IPS-15b (cell line): ENCODE measurements at regions not wholly inside any gene's neighbourhood (a gene's known extent, or its start where the extent isn't known, plus 50 kb on each side); places are given as distances from the start of the nearest gene placed in this dataset.

Experiments
- H3K27me3 ChIP-seq: one replicate; pipeline ENCODE4 v1.6.1; 2013; ENCODE audit warnings: low read length; ENCODE audit not compliant: control insufficient read depth, insufficient read depth
- H3K36me3 ChIP-seq: one replicate; pipeline ENCODE4 v1.6.1; 2013; ENCODE audit warnings: low read length; ENCODE audit not compliant: control insufficient read depth, insufficient read depth
- H3K4me1 ChIP-seq: one replicate; pipeline ENCODE4 v1.6.1; 2013; ENCODE audit warnings: mild to moderate bottlenecking, low read length; ENCODE audit not compliant: control insufficient read depth, insufficient read depth
- H3K4me3 ChIP-seq: one replicate; pipeline ENCODE4 v1.5.1; 2013; ENCODE audit warnings: low read depth, low read length
- H3K9ac ChIP-seq: one replicate; pipeline ENCODE4 v1.6.1; 2013; ENCODE audit warnings: low read depth, mild to moderate bottlenecking, low read length
- H3K9me3 ChIP-seq: one replicate; pipeline ENCODE4 v1.6.1; 2013; ENCODE audit warnings: mild to moderate bottlenecking, low read length; ENCODE audit not compliant: control insufficient read depth, insufficient read depth

DNA sequence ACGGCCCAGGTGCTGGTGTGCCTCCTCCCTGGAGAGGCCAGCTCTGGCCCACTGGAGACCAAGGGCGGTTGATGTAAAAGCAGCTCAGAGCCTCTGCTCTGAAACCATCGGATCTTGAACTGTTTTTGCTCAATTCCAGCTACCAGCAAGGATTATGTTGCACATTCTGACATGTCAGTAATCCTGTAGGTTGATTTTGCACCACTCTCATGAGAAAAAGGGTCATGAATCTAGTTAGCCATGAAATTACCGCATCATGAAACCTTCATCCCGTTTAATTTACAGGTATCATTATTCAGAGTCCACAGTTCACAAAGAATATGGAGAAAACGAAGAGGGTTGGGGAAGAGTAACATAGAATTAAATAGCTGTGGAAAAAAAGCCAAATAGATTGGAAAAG is 120.4 kb upstream of the NSMCE3 start:
- H3K36me3 ChIP-seq, result no peaks in the 10 kb centered on the region
- H3K9me3 ChIP-seq, result no peaks in the 10 kb centered on the region
- no peak overlapping the region for H3K4me3 ChIP-seq
- no peaks in the 10 kb centered on the region for H3K27me3 ChIP-seq
- H3K9ac ChIP-seq, result no peak overlapping the region
- no peaks in the 10 kb centered on the region for H3K4me1 ChIP-seq

DNA sequence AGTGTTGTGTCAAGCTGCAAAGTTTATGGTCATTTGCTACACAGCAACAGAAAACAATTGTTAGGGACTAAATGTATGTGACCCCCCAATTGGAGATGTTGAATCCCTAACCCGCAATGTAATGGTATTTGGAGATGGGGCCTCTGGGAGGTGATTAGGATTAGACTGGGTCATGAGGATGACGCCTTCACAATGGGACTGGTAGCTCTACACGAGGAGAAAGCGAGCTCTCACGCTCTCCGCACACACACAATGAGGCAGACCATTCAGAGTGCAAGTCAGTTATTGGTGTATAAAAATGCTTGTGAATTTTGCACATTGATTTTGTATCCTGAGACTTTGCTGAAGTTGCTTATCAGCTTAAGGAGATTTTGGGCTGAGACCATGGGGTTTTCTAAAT is 116.9 kb upstream of the NSMCE3 start:
- Histone ChIP-seq H3K9me3 (no peaks in the 10 kb centered on the region), H3K36me3 (no peaks in the 10 kb centered on the region)

DNA sequence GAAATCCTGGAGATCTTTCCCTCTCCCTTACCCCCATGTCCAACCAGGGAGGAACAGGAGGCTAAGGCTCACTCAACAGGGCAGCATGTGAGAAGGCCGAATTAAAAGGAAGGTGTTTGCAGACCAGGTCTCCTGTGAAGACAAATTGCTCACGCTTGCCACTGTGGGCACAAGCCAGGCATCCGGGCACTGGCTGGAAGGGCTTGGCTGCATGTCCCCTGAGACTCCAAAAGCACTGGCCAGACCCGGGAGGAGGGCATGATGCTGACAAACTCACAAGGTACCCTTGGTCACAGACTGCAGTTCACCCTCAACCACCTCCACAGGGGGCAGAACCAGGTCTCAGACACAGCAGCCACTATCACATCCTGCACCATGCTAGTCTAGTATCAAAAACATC is 113.7 kb upstream of the NSMCE3 start:
- H3K9ac ChIP-seq, result no peak overlapping the region
- no peaks in the 10 kb centered on the region for H3K27me3 ChIP-seq
- H3K36me3 ChIP-seq, result no peaks in the 10 kb centered on the region
- no peaks in the 10 kb centered on the region for H3K4me1 ChIP-seq
- no peak overlapping the region for H3K4me3 ChIP-seq
- H3K9me3 ChIP-seq, result no peaks in the 10 kb centered on the region

More for the DNA sequence above, 116.9 kb upstream of the NSMCE3 start:
- Histone ChIP-seq H3K4me1 (no peaks in the 10 kb centered on the region), H3K27me3 (no peaks in the 10 kb centered on the region), H3K9ac (no peak overlapping the region), H3K4me3 (no peak overlapping the region)

DNA sequence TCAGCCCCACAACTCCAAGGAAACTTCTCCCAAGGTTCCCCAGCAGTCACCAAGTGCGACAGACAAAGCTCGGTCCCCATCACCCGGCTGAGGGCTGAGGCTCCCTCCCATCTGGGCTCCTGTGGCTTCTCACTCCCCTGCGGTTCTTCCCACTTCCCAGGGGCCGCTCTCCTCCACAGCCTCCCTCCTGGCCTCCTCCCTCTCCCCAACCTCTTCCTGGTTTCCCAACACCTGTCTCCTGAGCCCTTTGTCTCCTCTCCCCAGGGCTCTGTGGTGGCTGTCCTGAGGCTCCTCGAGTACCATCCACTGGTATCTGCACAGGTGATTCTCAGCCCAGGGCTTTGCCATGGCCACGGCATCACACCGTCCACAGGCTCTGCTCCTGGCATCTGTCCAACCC is 113.2 kb upstream of the NSMCE3 start:
- H3K4me1 ChIP-seq, result no peaks in the 10 kb centered on the region
- no peak overlapping the region for H3K4me3 ChIP-seq
- no peak overlapping the region for H3K9ac ChIP-seq
- no peaks in the 10 kb centered on the region for H3K9me3 ChIP-seq
- H3K27me3 ChIP-seq, result no peaks in the 10 kb centered on the region
- H3K36me3 ChIP-seq, result no peaks in the 10 kb centered on the region

DNA sequence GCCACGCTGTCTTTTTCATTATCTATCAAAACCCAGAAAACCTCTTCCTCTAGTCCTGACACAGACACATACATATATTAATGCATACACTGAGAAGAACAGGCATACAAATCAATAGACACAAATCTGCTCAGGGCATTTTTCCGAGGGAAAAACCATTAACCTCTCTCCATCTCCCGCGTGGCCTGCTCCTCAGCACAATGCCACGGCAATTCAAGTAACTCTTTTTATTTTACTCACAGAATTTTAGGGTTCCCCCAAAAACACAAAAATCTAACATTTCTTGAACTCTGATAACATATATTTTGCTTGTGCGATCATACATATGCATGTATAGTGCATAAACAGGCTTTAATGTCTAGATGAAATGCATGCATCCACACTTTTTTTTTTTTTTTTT is 110.8 kb upstream of the NSMCE3 start:
- Histone ChIP-seq H3K9me3 (no peaks in the 10 kb centered on the region), H3K4me1 (no peaks in the 10 kb centered on the region), H3K27me3 (no peaks in the 10 kb centered on the region), H3K4me3 (no peak overlapping the region), H3K36me3 (no peaks in the 10 kb centered on the region), H3K9ac (no peak overlapping the region)

DNA sequence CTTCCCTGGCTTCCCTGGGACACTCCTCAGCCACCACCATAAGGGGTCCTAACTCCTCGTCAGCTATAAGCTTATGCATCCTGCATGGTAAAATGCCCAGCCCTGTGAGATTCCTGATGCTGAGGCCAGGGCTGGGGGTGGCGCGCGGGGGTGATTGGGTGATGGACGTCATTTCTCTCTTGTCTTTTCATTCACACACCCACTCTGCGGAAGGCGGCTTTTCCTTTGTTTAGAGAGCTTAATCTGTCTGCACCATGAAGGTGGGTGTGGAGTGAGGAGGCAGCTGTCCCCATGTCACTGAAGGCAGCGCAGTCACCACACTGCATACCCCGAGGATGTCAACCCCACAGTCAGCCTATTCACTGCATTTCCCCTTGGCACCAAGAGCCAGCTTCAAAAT is 110.0 kb upstream of the NSMCE3 start:
- Histone ChIP-seq H3K4me3 (no peak overlapping the region), H3K36me3 (no peaks in the 10 kb centered on the region), H3K9ac (no peak overlapping the region), H3K9me3 (no peaks in the 10 kb centered on the region), H3K27me3 (no peaks in the 10 kb centered on the region), H3K4me1 (no peaks in the 10 kb centered on the region)

DNA sequence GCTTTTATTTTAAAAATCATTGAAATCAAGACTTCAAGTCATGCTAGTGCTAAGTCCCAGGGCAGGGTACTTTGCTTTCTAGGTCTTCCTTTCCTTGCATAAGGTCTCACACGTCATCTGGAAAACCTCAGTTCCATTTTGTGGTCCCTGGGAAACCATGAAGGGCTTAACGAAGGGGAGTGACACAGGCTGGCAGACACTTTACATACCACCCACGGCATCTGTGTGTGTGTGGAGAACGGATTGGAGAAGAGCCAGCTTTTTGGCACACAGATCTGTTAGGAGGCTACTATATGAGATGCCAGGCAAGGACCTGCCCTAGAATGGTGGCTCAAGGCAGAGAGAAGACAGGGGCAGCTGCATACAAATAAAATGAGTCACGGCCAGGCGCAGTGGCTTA is 107.5 kb upstream of the NSMCE3 start:
- Histone ChIP-seq H3K4me1 (no peaks in the 10 kb centered on the region), H3K27me3 (no peaks in the 10 kb centered on the region)

DNA sequence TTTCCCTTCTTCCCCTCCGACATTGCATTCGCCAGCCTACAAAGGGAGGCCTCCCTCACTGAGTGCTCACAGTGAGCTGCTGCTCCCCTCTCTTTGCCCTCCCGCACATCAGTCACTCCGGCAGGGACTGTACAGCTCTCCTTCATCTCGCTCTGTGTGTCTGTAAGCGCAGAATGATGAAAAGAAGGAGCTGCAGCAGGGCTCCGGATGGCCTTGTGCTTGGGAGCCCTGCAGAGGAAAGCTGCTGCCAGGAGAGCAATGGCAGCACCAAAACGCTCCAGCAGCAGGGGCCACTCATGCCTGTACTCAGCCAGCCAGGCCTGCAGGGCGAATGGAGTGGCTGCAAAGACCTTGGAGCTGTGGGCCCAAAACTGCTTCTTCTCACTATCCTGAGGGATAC is 107.0 kb upstream of the NSMCE3 start:
- Histone ChIP-seq H3K9ac (no peak overlapping the region), H3K27me3 (no peaks in the 10 kb centered on the region), H3K4me3 (no peak overlapping the region), H3K9me3 (no peaks in the 10 kb centered on the region), H3K4me1 (no peaks in the 10 kb centered on the region), H3K36me3 (no peaks in the 10 kb centered on the region)

More for the DNA sequence above, 107.5 kb upstream of the NSMCE3 start:
- Histone ChIP-seq H3K9ac (no peak overlapping the region), H3K9me3 (no peaks in the 10 kb centered on the region), H3K4me3 (no peak overlapping the region), H3K36me3 (no peaks in the 10 kb centered on the region)

DNA sequence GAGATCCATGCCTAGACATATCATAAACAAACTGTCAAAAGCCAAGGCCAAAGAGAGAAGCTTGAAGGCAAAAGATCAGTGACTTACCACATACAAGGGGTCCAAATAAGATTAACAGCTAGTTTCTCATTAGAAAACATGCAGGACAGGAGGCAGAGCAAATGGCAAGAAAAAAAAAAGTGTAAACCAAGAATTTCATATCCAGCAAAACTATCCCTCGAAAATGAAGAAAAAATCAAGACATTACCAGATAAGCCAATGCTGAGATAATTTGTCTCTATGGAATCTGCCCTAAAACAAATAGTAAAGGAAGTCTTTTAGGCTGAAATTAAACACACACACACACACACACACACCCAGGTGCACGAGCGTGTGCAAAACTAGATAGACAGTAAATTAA is 99.6 kb upstream of the NSMCE3 start:
- H3K4me1 ChIP-seq, result no peaks in the 10 kb centered on the region
- no peaks in the 10 kb centered on the region for H3K9me3 ChIP-seq
- no peaks in the 10 kb centered on the region for H3K36me3 ChIP-seq
- no peak overlapping the region for H3K4me3 ChIP-seq
- H3K27me3 ChIP-seq, result no peaks in the 10 kb centered on the region
- no peak overlapping the region for H3K9ac ChIP-seq

DNA sequence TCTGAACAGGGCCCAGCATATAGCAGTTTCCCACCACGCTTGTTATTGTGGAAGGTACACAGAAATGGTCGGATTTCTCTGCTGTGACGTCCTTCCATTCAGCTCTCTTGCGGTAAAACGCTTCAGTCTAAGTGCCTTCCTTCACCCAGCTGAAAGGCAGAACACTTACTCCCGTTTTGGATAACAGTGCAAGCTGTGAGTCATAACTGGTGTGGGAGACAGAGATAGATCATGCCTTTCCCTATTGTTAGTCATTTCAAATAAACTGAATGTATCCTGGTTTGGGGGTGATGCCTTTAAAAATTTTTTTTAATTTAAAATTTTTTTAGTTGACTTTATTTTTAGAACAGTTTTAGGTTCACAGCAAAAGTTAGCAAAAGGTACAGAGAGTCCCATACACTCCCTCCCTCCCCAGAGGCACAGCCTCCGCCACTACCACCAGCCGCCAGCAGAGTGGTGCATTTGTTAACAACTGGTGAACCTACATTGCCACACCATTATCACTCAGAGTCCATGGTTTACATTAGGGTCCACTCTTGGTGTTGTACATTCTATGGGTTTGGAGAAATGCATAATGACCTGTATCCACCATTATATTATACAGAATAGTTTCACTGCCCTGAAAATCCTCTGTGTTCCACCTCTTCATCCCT is 94.9 kb upstream of the NSMCE3 start:
- Histone ChIP-seq H3K9ac (no peak overlapping the region), H3K4me3 (no peak overlapping the region), H3K9me3 (no peaks in the 10 kb centered on the region), H3K27me3 (no peaks in the 10 kb centered on the region), H3K4me1 (no peaks in the 10 kb centered on the region), H3K36me3 (no peaks in the 10 kb centered on the region)

DNA sequence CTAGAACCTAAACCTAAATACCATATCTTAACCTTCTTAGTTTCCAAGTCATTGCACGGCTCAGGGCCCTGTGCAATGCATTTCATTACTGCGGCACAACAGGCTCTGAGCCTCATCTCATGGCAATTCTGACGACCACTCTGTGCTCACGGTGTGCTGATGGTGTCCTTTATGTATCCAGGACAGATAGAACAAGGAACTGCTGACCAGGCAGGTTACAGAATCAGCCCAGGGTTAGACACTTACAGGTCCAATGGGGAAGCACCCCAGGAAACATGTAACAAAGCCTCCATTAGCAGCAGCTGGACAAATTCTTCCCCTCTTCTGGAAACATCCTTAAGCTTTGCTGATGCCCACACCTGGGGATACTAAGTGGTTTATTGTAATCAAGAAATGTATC is 91.9 kb upstream of the NSMCE3 start:
- Histone ChIP-seq H3K4me3 (no peak overlapping the region), H3K9ac (no peak overlapping the region), H3K36me3 (no peaks in the 10 kb centered on the region), H3K4me1 (no peaks in the 10 kb centered on the region), H3K9me3 (no peaks in the 10 kb centered on the region), H3K27me3 (no peaks in the 10 kb centered on the region)

DNA sequence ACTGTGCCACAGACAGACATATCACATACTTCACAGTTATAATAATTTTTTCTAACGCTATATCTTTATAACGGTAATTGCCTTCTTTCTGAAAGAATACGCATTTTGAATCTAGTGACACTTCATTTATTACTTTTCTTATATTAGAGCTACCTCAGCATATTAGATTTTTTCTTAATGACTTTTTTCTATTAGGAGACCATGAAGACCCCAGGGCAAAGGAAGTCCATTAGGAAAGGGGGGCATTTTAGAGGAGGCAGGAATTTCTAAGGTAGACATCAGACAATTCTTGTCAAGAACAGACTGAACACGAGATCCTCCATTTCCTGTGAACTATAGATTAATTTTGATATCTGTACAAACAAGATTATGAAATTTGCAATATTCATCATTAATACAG is 90.5 kb upstream of the NSMCE3 start:
- H3K4me1 ChIP-seq, result no peaks in the 10 kb centered on the region
- H3K9me3 ChIP-seq, result no peaks in the 10 kb centered on the region
- H3K36me3 ChIP-seq, result no peaks in the 10 kb centered on the region
- H3K9ac ChIP-seq, result no peak overlapping the region
- no peaks in the 10 kb centered on the region for H3K27me3 ChIP-seq
- H3K4me3 ChIP-seq, result no peak overlapping the region
